ENCODE measurements at regions not wholly inside any gene's neighbourhood (a gene's known extent, or its start where the extent isn't known, plus 50 kb on each side); places are given as distances from the start of the nearest gene placed in this dataset.

GRCh38 chr3:78347176-78347575 lies 1307.3 kb downstream of the ROBO2 start:
- no peaks in the 10 kb centered on the region for H3K4me1 ChIP-seq
- no peak for DNase-seq (ENCODE audit: low spot score)
- no peak for TF ChIP-seq CTCF (IDR thresholded peaks at IDR 0.05)
- H3K27me3 ChIP-seq: no peaks in the 10 kb centered on the region
- no peak overlapping the region for H3K4me3 ChIP-seq
- no peak overlapping the region for H3K27ac ChIP-seq
- no peaks in the 10 kb centered on the region for H3K9me3 ChIP-seq
- no peaks in the 10 kb centered on the region for H3K36me3 ChIP-seq

DNA sequence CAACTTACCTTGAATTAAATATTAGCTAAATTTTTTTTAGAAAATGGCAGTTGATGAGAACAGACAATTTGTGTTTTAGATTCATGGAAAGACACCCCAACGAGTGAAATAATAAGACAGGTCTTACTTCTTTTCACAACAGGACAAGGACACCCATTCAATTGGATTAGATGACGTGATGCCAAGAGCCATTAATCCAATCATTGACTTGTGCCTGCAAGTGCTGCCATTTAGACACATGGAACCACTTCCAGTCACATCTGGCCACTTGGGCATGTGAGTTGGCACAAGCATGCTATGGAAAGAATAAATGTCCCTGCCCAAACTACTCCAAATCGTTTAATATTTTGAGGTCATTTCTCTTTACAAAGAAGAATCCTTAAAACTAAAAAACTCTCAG lies 1308.8 kb downstream of the ROBO2 start:
- Histone ChIP-seq H3K27ac (no peak overlapping the region), H3K4me3 (no peak overlapping the region), H3K9me3 (no peaks in the 10 kb centered on the region), H3K27me3 (no peaks in the 10 kb centered on the region), H3K36me3 (no peaks in the 10 kb centered on the region), H3K4me1 (no peaks in the 10 kb centered on the region)
- no peak for DNase-seq (ENCODE audit: low spot score)
- TF ChIP-seq CTCF (IDR thresholded peaks at IDR 0.05): no peak

GRCh38 chr3:78349571-78349970 lies 1309.7 kb downstream of the ROBO2 start:
- no peaks in the 10 kb centered on the region for H3K36me3 ChIP-seq
- H3K4me3 ChIP-seq: no peak overlapping the region
- H3K9me3 ChIP-seq: no peaks in the 10 kb centered on the region
- no peaks in the 10 kb centered on the region for H3K27me3 ChIP-seq
- no peak overlapping the region for H3K27ac ChIP-seq
- DNase-seq (ENCODE audit: low spot score): no peak
- no peaks in the 10 kb centered on the region for H3K4me1 ChIP-seq
- no peak for TF ChIP-seq CTCF (IDR thresholded peaks at IDR 0.05)

GRCh38 chr3:78351334-78351733 lies 1311.4 kb downstream of the ROBO2 start:
- Histone ChIP-seq H3K9me3 (no peaks in the 10 kb centered on the region), H3K27me3 (no peaks in the 10 kb centered on the region), H3K27ac (no peak overlapping the region), H3K4me3 (no peak overlapping the region), H3K4me1 (no peaks in the 10 kb centered on the region), H3K36me3 (no peaks in the 10 kb centered on the region)
- TF ChIP-seq CTCF (IDR thresholded peaks at IDR 0.05): no peak
- no peak for DNase-seq (ENCODE audit: low spot score)

GRCh38 chr3:78353231-78353630 lies 1313.3 kb downstream of the ROBO2 start:
- Histone ChIP-seq H3K4me1 (no peaks in the 10 kb centered on the region), H3K27ac (no peak overlapping the region), H3K27me3 (no peaks in the 10 kb centered on the region), H3K4me3 (no peak overlapping the region), H3K9me3 (no peaks in the 10 kb centered on the region), H3K36me3 (no peaks in the 10 kb centered on the region)
- DNase-seq (ENCODE audit: low spot score): no peak
- TF ChIP-seq CTCF (IDR thresholded peaks at IDR 0.05): no peak

GRCh38 chr3:78360849-78361248 lies 1321.0 kb downstream of the ROBO2 start:
- DNase-seq (ENCODE audit: low spot score): no peak
- Histone ChIP-seq H3K4me3 (no peak overlapping the region), H3K9me3 (no peaks in the 10 kb centered on the region), H3K27ac (no peak overlapping the region), H3K4me1 (no peaks in the 10 kb centered on the region), H3K36me3 (no peaks in the 10 kb centered on the region), H3K27me3 (no peaks in the 10 kb centered on the region)
- TF ChIP-seq CTCF (IDR thresholded peaks at IDR 0.05): no peak

All from right atrium auricular region (tissue), 2 donors.